Stimulated activated CD4-positive, alpha-beta T cell treated with anti-CD3 and anti-CD28 coated beads, TNF-alpha, amount 100 ng/mL, for 24 hours (primary cell): ENCODE measurements at regions not wholly inside any gene's neighbourhood (a gene's known extent, or its start where the extent isn't known, plus 50 kb on each side); places are given as distances from the start of the nearest gene placed in this dataset.

Experiments used
- DNase-seq, 3 experiments: peaks; one replicate each; pipeline ENCODE4 v3.0.0-alpha.2; 2020; ENCODE audit warnings: low read depth in 3 of 3

- no peak for DNase-seq
Observed at GRCh38 chr2:199707593-199708185, 143.3 kb downstream of the FTCDNL1 start.

GRCh38 chr2:199705538-199705937 lies 145.5 kb downstream of the FTCDNL1 start:
- DNase-seq, result no peak

GRCh38 chr2:199704358-199705238 lies 146.4 kb downstream of the FTCDNL1 start:
- peak in 1 of 3 experiments; percentile 1 for DNase-seq

GRCh38 chr2:199703199-199703598 lies 147.8 kb downstream of the FTCDNL1 start:
- no peak for DNase-seq

- no peak for DNase-seq
Observed at GRCh38 chr2:199697469-199697868, 153.5 kb downstream of the FTCDNL1 start.

GRCh38 chr2:199696048-199696447 lies 154.9 kb downstream of the FTCDNL1 start:
- no peak for DNase-seq

GRCh38 chr2:199693861-199694260 lies 157.1 kb downstream of the FTCDNL1 start:
- no peak for DNase-seq

GRCh38 chr2:199692489-199692888 lies 158.5 kb downstream of the FTCDNL1 start:
- DNase-seq, result no peak

- no peak for DNase-seq
Observed at GRCh38 chr2:199690225-199690624, 160.8 kb downstream of the FTCDNL1 start.

- DNase-seq, result no peak
Observed at GRCh38 chr2:199685669-199686068, 165.3 kb downstream of the FTCDNL1 start.

- no peak for DNase-seq
Observed at GRCh38 chr2:199684832-199685231, 166.2 kb downstream of the FTCDNL1 start.

GRCh38 chr2:199684168-199684567 lies 166.8 kb downstream of the FTCDNL1 start:
- DNase-seq, result no peak

- no peak for DNase-seq
Observed at GRCh38 chr2:199682001-199682400, 169.0 kb downstream of the FTCDNL1 start.

GRCh38 chr2:199680482-199680881 lies 170.5 kb downstream of the FTCDNL1 start:
- no peak for DNase-seq

- no peak for DNase-seq
Observed at GRCh38 chr2:199679883-199680282, 171.1 kb downstream of the FTCDNL1 start.

GRCh38 chr2:199677881-199678280 lies 173.1 kb downstream of the FTCDNL1 start:
- DNase-seq, result no peak

GRCh38 chr2:199668645-199669044 lies 182.3 kb downstream of the FTCDNL1 start:
- DNase-seq, result no peak

GRCh38 chr2:199663157-199663556 lies 187.8 kb downstream of the FTCDNL1 start:
- DNase-seq, result no peak

GRCh38 chr2:199662255-199662654 lies 188.7 kb downstream of the FTCDNL1 start:
- DNase-seq, result no peak

GRCh38 chr2:199660167-199660566 lies 190.8 kb downstream of the FTCDNL1 start:
- no peak for DNase-seq

- DNase-seq, result peak in 1 of 3 experiments; percentile 12
Observed at GRCh38 chr2:199659207-199659606, 191.8 kb downstream of the FTCDNL1 start.

GRCh38 chr2:199646439-199646838 lies 188.7 kb upstream of the SATB2 start:
- no peak for DNase-seq

- no peak for DNase-seq
Observed at GRCh38 chr2:199631129-199631528, 173.4 kb upstream of the SATB2 start.
